ENCODE measurements at regions not wholly inside any gene's neighbourhood (a gene's known extent, or its start where the extent isn't known, plus 50 kb on each side); places are given as distances from the start of the nearest gene placed in this dataset.

DNA sequence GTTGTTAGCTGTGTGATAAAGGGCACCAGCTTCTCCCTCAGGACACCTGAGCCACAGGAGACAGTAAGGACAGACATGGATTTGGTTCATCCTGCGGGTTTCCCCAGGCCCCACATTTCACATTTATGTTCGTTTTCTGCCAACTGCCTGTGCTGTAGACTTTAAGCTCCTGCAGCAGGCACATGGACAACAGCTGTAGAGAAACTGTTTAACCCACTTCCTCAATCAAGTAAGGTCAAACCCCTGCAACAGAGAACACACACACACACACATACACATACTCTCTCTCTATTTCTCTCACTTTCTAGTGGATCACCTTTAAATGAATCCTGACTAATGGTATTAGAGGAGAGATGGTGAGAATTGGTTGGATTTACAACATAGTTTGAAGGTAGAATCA, 90.7 kb downstream of the C11orf87 start:
- no peak for TF ChIP-seq POLR2A (IDR thresholded peaks at IDR 0.05)
- TF ChIP-seq POLR2AphosphoS5 (IDR thresholded peaks at IDR 0.05): no peak

All from prostate gland (tissue), 1 donor.